Endothelial cell of umbilical vein (primary cell): ENCODE measurements at regions not wholly inside any gene's neighbourhood (a gene's known extent, or its start where the extent isn't known, plus 50 kb on each side); places are given as distances from the start of the nearest gene placed in this dataset.

Source experiments
- BruUV-seq: library from RNA; stranded (reverse); fragments of 400-500 nt; replicated peaks from 2 replicates; lab custom pipeline; 2021; lab: Mats Ljungman, UMichigan
- CTCF ChIA-PET: fragments of 300-600, 350-600 bp; sonication (Branson Sonifier 250); formaldehyde crosslinking; loops from one replicate; lab custom pipeline; 2021; ENCODE audit warnings: antibody characterized with exemption, inconsistent platforms; lab: Charles Lee
- POLR2A ChIA-PET: fragments of 300-600, 350-600 bp; sonication (Branson Sonifier 250); formaldehyde crosslinking; loops from one replicate; lab custom pipeline; 2021; ENCODE audit warnings: antibody characterized with exemption, inconsistent platforms; lab: Charles Lee
- DNase-seq: peaks from one replicate; pipeline ENCODE4 v3.0.0-alpha.2; 2011; ENCODE audit warnings: low read depth, low spot score
- FAIRE-seq: peaks from 2 replicates; lab custom pipeline; 2011; peaks lifted over from hg19 to GRCh38; lab: Jason Lieb, UNC
- H2AFZ ChIP-seq: 2 replicates; pipeline ENCODE4 v1.6.0; 2012; ENCODE audit warnings: low read depth, low read length, control low read depth, inconsistent platforms
- H3K27ac ChIP-seq: 2 replicates; pipeline ENCODE4 v1.5.1; 2011; ENCODE audit warnings: low read depth, mild to moderate bottlenecking, control low read depth, low read length, moderate library complexity; ENCODE audit not compliant: insufficient read depth
- H3K27me3 ChIP-seq, 2 experiments: 2 replicates each; pipeline versions ENCODE4 v1.6.0 to v1.6.1; 2011; ENCODE audit warnings: low read length in 2 of 2, mixed read lengths in 1 of 2; ENCODE audit not compliant: control insufficient read depth in 2 of 2, insufficient read depth in 2 of 2
- H3K36me3 ChIP-seq, 2 experiments: 2 replicates in 1 of 2; 3 replicates in 1 of 2; pipeline ENCODE4 v1.5.1; 2011; ENCODE audit warnings: low read length in 2 of 2, mild to moderate bottlenecking in 1 of 2, moderate library complexity in 1 of 2; ENCODE audit not compliant: control insufficient read depth in 2 of 2, insufficient read depth in 2 of 2; ENCODE audit errors: extremely low read depth in 1 of 2
- H3K4me1 ChIP-seq: 3 replicates; pipeline ENCODE4 v1.5.1; 2011; ENCODE audit warnings: mild to moderate bottlenecking, low read length; ENCODE audit not compliant: control insufficient read depth, insufficient read depth; ENCODE audit errors: extremely low read depth
- H3K4me2 ChIP-seq: 2 replicates; pipeline ENCODE4 v1.6.1; 2011; ENCODE audit warnings: low read length, control low read depth, mixed read lengths; ENCODE audit not compliant: insufficient read depth
- H3K4me3 ChIP-seq, 3 experiments: fragments of 200-600 bp in 1 of 3; sonication (generic), shearing (Covaris generic) in 1 of 3; replicated peaks in 1 of 3; 2 replicates each; pipeline ENCODE4 v1.5.1; 2011 to 2016; ENCODE audit warnings: control low read depth in 3 of 3, low read length in 3 of 3, mild to moderate bottlenecking in 2 of 3, inconsistent platforms in 1 of 3, low read depth in 1 of 3, moderate library complexity in 1 of 3; ENCODE audit not compliant: insufficient read depth in 1 of 3
- H3K79me2 ChIP-seq: 2 replicates; pipeline ENCODE4 v1.6.0; 2012; ENCODE audit warnings: low read length, inconsistent platforms; ENCODE audit not compliant: control insufficient read depth, insufficient read depth
- H3K9ac ChIP-seq: replicated peaks from 2 replicates; pipeline ENCODE3; 2011; ENCODE audit warnings: low read length, control low read depth; ENCODE audit not compliant: insufficient read depth; ENCODE audit errors: extremely low read depth
- H3K9me1 ChIP-seq: replicated peaks from 3 replicates; pipeline ENCODE4 v1.6.0; 2011; ENCODE audit warnings: mild to moderate bottlenecking, low read length; ENCODE audit not compliant: control insufficient read depth, insufficient read depth; ENCODE audit errors: extremely low read depth
- H3K9me3 ChIP-seq: replicated peaks from 2 replicates; pipeline ENCODE4 v1.5.1; 2012; ENCODE audit warnings: low read length, inconsistent platforms; ENCODE audit not compliant: control insufficient read depth, insufficient read depth
- H4K20me1 ChIP-seq: replicated peaks from 2 replicates; pipeline ENCODE3; 2011; ENCODE audit warnings: mild to moderate bottlenecking, low read length; ENCODE audit not compliant: control insufficient read depth, insufficient read depth; ENCODE audit errors: extremely low read depth
- EZH2 ChIP-seq: IDR thresholded peaks from 2 replicates; pipeline ENCODE4 v1.6.1; 2012; ENCODE audit warnings: borderline replicate concordance, low read depth, mild to moderate bottlenecking, moderate library complexity, low read length, inconsistent platforms; ENCODE audit not compliant: severe bottlenecking
- FOS ChIP-seq: IDR thresholded peaks from 2 replicates; pipeline ENCODE4 v1.6.1; 2011; ENCODE audit warnings: mild to moderate bottlenecking, low read length, moderate library complexity, borderline replicate concordance; ENCODE audit not compliant: insufficient read depth
- GATA2 ChIP-seq: IDR thresholded peaks from 2 replicates; pipeline ENCODE4 v1.7.0; 2011; ENCODE audit warnings: low read depth, mild to moderate bottlenecking, moderate library complexity, mixed read lengths, low read length; ENCODE audit not compliant: insufficient read length, insufficient read depth
- JUN ChIP-seq: IDR thresholded peaks from 2 replicates; pipeline ENCODE4 v1.6.1; 2011; ENCODE audit warnings: borderline replicate concordance, low read depth; ENCODE audit not compliant: insufficient read length, insufficient read depth
- POLR2A ChIP-seq: IDR thresholded peaks from 2 replicates; pipeline ENCODE4 v1.6.1; 2012; ENCODE audit warnings: low read depth, mild to moderate bottlenecking, control low read depth, low read length
- POLR2AphosphoS5 ChIP-seq: IDR thresholded peaks from 2 replicates; pipeline ENCODE4 v1.6.1; 2012; ENCODE audit warnings: low read depth, mild to moderate bottlenecking, control low read depth, low read length, moderate library complexity; ENCODE audit not compliant: insufficient read depth
- dilution Hi-C: fragments of 300-500 bp; cut with MboI; formaldehyde crosslinking; loops from one replicate; pipeline ENCODE4 v1.15.0; 2019; ENCODE audit warnings: low sequenced_read_pairs; ENCODE audit not compliant: extremely low pct_ligation_motif_present
- intact Hi-C: fragments of 100-400 bp; cut with micrococcal nuclease; formaldehyde crosslinking; loops from one replicate; pipeline ENCODE4 v1.10.0; 2022
- TF ChIP-seq, protein P1 (sequence below), 2 donors: IDR thresholded peaks; 1 replicate in 1 of 2; 2 replicates in 1 of 2; pipeline ENCODE4 v1.5.1; 2011; ENCODE audit warnings: low read length in 2 of 2, mild to moderate bottlenecking in 2 of 2, moderate library complexity in 2 of 2, control low read depth in 1 of 2, inconsistent platforms in 1 of 2, low read depth in 1 of 2; ENCODE audit not compliant: insufficient read depth in 1 of 2; ENCODE audit errors: extremely low read depth in 1 of 2
- TF ChIP-seq, protein P2 (sequence below): IDR thresholded peaks from 2 replicates; pipeline ENCODE4 v1.6.1; 2011; ENCODE audit not compliant: insufficient read depth, insufficient read length

DNA sequence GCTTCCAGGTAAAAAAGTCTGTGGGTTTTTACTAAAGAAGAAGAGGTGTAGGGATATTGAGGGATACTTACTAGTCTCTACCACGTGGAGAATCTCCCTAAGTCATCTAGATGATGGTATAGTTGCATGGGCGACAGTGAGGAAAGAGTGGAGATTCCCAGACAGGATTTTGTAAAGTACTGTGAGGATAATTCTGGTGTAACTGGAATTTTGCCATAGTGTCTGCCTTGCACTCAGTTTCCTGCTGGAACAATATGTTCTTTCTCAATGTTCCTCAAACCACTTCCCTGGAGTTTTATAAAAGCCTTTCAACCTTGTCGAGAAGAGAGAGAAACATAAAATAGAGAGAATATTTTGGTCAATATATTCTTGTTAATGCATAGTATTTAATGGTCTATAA is 95.1 kb upstream of the WLS start:
- ChIA-PET POLR2A (no interaction called here), CTCF (interaction anchor here (1.0 kb wide), 2 partner anchors 60 to 207 kb away, joined by 3 to 6 read pairs; no protein-coding TSS in a partner anchor)
- H3K9me3 ChIP-seq: no peaks in the 10 kb centered on the region
- no peaks in the 10 kb centered on the region for H3K36me3 ChIP-seq
- peaks cover 29% of the 10 kb centered on the region for H3K4me1 ChIP-seq
- no peak overlapping the region for H3K4me3 ChIP-seq
- peak; percentile 34 for DNase-seq
- no peak overlapping the region for H3K4me2 ChIP-seq
- no peaks in the 10 kb centered on the region for H3K9me1 ChIP-seq
- no peaks in the 10 kb centered on the region for H3K27me3 ChIP-seq
- no peak overlapping the region for H2AFZ ChIP-seq
- H3K79me2 ChIP-seq: no peaks in the 10 kb centered on the region
- H4K20me1 ChIP-seq: no peaks in the 10 kb centered on the region
- H3K27ac ChIP-seq: no peak overlapping the region
- no peak overlapping the region for H3K9ac ChIP-seq
- FAIRE-seq: no peak
- BruUV-seq: no TSS peak
- intact Hi-C loops: no loop called here
- no peak for TF ChIP-seq POLR2A
- TF ChIP-seq JUN: no peak
- TF ChIP-seq, protein P1, sequence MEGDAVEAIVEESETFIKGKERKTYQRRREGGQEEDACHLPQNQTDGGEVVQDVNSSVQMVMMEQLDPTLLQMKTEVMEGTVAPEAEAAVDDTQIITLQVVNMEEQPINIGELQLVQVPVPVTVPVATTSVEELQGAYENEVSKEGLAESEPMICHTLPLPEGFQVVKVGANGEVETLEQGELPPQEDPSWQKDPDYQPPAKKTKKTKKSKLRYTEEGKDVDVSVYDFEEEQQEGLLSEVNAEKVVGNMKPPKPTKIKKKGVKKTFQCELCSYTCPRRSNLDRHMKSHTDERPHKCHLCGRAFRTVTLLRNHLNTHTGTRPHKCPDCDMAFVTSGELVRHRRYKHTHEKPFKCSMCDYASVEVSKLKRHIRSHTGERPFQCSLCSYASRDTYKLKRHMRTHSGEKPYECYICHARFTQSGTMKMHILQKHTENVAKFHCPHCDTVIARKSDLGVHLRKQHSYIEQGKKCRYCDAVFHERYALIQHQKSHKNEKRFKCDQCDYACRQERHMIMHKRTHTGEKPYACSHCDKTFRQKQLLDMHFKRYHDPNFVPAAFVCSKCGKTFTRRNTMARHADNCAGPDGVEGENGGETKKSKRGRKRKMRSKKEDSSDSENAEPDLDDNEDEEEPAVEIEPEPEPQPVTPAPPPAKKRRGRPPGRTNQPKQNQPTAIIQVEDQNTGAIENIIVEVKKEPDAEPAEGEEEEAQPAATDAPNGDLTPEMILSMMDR (IDR thresholded peaks at IDR 0.05; ENCODE audit: extremely low read depth in 1 of 2, insufficient read depth in 1 of 2, low read depth in 1 of 2, low read length in 2 of 2): no peak
- no peak for TF ChIP-seq POLR2AphosphoS5
- TF ChIP-seq GATA2: no peak
- dilution Hi-C loops: loop anchor here (25.0 kb wide), 1 partner anchor 190 kb away; no protein-coding TSS in a partner anchor

DNA sequence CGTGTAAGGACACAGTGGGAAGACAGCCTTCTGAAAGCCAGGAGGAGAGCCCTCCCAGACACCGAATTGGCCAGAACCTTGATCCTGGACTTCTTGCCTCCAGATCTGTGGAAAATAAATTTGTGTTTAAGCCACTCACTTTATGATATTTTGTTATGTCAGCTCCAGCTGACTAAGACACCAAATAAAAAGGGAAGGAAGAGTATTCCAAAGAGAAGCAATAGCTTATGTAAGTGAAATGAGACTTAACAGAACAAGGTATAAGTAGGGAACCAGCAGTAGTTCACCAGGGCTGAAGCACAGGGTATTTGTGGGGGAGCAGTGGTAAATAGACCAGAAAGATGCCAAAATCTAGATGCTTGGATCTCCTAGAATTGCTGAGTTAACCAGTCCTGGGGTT is 94.2 kb upstream of the WLS start:
- peaks cover 25% of the 10 kb centered on the region for H3K4me1 ChIP-seq
- POLR2A ChIA-PET: no interaction called here
- intact Hi-C loops: no loop called here

More for the DNA sequence above, 94.2 kb upstream of the WLS start:
- BruUV-seq: no TSS peak
- FAIRE-seq (no peak), DNase-seq (no peak)
- H3K27ac ChIP-seq: no peak overlapping the region
- no peak overlapping the region for H2AFZ ChIP-seq
- TF ChIP-seq, protein P2, sequence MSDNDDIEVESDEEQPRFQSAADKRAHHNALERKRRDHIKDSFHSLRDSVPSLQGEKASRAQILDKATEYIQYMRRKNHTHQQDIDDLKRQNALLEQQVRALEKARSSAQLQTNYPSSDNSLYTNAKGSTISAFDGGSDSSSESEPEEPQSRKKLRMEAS: no peak
- TF ChIP-seq, protein P1 (IDR thresholded peaks at IDR 0.05; ENCODE audit: extremely low read depth in 1 of 2, insufficient read depth in 1 of 2, low read depth in 1 of 2, low read length in 2 of 2): no peak
- TF ChIP-seq EZH2: no peak
- no peak for TF ChIP-seq GATA2
- no peak for TF ChIP-seq FOS
- no peak for TF ChIP-seq POLR2A
- TF ChIP-seq JUN: no peak
- no peak overlapping the region for H3K9ac ChIP-seq
- no peaks in the 10 kb centered on the region for H3K9me1 ChIP-seq
- no peak overlapping the region for H3K4me3 ChIP-seq
- H4K20me1 ChIP-seq: no peaks in the 10 kb centered on the region
- no peaks in the 10 kb centered on the region for H3K79me2 ChIP-seq
- H3K27me3 ChIP-seq: no peaks in the 10 kb centered on the region
- no peaks in the 10 kb centered on the region for H3K9me3 ChIP-seq
- dilution Hi-C loops: loop anchor here (25.0 kb wide), 1 partner anchor 189 kb away; no protein-coding TSS in a partner anchor
- no peak overlapping the region for H3K4me2 ChIP-seq
- CTCF ChIA-PET: interaction anchor here (1.0 kb wide), 2 partner anchors 59 to 206 kb away, joined by 3 to 6 read pairs; no protein-coding TSS in a partner anchor
- no peaks in the 10 kb centered on the region for H3K36me3 ChIP-seq
